ENCODE measurements at regions not wholly inside any gene's neighbourhood (a gene's known extent, or its start where the extent isn't known, plus 50 kb on each side); places are given as distances from the start of the nearest gene placed in this dataset.

DNA sequence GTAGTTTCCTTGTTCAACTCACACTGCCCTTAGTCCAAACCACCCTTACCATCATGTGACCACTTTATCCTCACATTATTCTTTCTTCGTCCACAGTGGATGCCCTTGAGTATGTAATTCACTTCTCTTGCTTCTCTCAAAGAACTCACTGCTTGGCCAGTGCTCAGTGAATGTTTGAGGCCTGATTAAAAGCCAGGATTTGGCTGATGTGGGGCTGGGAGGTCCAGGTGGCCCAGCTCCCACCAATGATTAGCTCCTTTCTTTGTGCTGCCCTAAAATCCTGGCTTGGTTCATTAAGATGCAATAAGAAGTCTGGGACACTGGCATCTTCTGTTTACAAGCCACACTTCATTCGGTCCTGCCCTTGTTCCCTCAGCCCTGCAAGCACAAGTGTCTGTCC, 97.8 kb upstream of the CELF4 start:
- SMC1A ChIA-PET (ENCODE audit: uncharacterized antibody, unreplicated experiment): no interaction called here
- ATAC-seq (no peak), DNase-seq (ENCODE audit: low read depth, low spot score) (no peak), FAIRE-seq (no peak)
- Histone ChIP-seq H3K4me2 (ENCODE audit: control insufficient read depth, insufficient read depth) (no peak overlapping the region), H3K79me2 (ENCODE audit: control insufficient read depth, insufficient read depth, low read length) (no peaks in the 10 kb centered on the region), H3K27me3 (replicated peaks in 1 of 2; ENCODE audit: control insufficient read depth in 2 of 2, insufficient read depth in 2 of 2, low read length in 1 of 2) (no peaks in the 10 kb centered on the region; a peak in 1 of 4 replicates), H4K20me1 (ENCODE audit: control insufficient read depth, insufficient read depth) (no peaks in the 10 kb centered on the region), H3K27ac (ENCODE audit: control insufficient read depth, insufficient read depth) (no peak overlapping the region), H3K9me3 (replicated peaks; ENCODE audit: control insufficient read depth, insufficient read depth, low read length) (no peaks in the 10 kb centered on the region), H3K4me1 (ENCODE audit: control insufficient read depth, insufficient read depth, low read length) (no peaks in the 10 kb centered on the region), H2AFZ (ENCODE audit: control insufficient read depth, low read depth, low read length) (no peak overlapping the region), H3K9ac (ENCODE audit: control insufficient read depth, insufficient read depth, low read length) (no peak overlapping the region), H3K36me3 (ENCODE audit: control insufficient read depth in 2 of 2, insufficient read depth in 2 of 2, low read length in 1 of 2) (no peaks in the 10 kb centered on the region), H3K4me3 (no peak overlapping the region)
- WGBS (ENCODE audit: insufficient coverage, insufficient replicate concordance, low lambda C conversion rate, missing lambda C conversion rate): 0% methylated on average over 2 of the region's 2 CpGs
- TF ChIP-seq SRF (IDR thresholded peaks at IDR 0.05; ENCODE audit: low read depth in 2 of 2, low read length in 2 of 2): no peak
- no peak for TF ChIP-seq NFIC (IDR thresholded peaks at IDR 0.05; ENCODE audit: low read depth, low read length)
- TF ChIP-seq RB1 (IDR thresholded peaks at IDR 0.05; ENCODE audit: borderline replicate concordance): no peak
- no peak for TF ChIP-seq ESRRA (IDR thresholded peaks at IDR 0.05; ENCODE audit: low read length)
- TF ChIP-seq, protein P1, sequence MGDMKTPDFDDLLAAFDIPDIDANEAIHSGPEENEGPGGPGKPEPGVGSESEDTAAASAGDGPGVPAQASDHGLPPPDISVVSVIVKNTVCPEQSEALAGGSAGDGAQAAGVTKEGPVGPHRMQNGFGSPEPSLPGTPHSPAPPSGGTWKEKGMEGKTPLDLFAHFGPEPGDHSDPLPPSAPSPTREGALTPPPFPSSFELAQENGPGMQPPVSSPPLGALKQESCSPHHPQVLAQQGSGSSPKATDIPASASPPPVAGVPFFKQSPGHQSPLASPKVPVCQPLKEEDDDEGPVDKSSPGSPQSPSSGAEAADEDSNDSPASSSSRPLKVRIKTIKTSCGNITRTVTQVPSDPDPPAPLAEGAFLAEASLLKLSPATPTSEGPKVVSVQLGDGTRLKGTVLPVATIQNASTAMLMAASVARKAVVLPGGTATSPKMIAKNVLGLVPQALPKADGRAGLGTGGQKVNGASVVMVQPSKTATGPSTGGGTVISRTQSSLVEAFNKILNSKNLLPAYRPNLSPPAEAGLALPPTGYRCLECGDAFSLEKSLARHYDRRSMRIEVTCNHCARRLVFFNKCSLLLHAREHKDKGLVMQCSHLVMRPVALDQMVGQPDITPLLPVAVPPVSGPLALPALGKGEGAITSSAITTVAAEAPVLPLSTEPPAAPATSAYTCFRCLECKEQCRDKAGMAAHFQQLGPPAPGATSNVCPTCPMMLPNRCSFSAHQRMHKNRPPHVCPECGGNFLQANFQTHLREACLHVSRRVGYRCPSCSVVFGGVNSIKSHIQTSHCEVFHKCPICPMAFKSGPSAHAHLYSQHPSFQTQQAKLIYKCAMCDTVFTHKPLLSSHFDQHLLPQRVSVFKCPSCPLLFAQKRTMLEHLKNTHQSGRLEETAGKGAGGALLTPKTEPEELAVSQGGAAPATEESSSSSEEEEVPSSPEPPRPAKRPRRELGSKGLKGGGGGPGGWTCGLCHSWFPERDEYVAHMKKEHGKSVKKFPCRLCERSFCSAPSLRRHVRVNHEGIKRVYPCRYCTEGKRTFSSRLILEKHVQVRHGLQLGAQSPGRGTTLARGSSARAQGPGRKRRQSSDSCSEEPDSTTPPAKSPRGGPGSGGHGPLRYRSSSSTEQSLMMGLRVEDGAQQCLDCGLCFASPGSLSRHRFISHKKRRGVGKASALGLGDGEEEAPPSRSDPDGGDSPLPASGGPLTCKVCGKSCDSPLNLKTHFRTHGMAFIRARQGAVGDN (IDR thresholded peaks at IDR 0.05): no peak
- RAD21 ChIA-PET (ENCODE audit: unreplicated experiment): no interaction called here
- CTCF ChIA-PET: no interaction called here
- in situ Hi-C loops (cut with MboI): no loop called here
- POLR2A ChIA-PET: no interaction called here
- intact Hi-C loops (cut with micrococcal nuclease; ENCODE audit: unreplicated experiment): no loop called here
- BruUV-seq (replicated peaks): no TSS peak

All from GM12878 (cell line).